IMR-90 (cell line): ENCODE measurements at regions not wholly inside any gene's neighbourhood (a gene's known extent, or its start where the extent isn't known, plus 50 kb on each side); places are given as distances from the start of the nearest gene placed in this dataset.

Source experiments
- CEBPB ChIP-seq: IDR thresholded peaks from 2 replicates; pipeline ENCODE4 v1.6.1; 2012; ENCODE audit warnings: low read depth, low read length, improper control_type of control experiment
- MXI1 ChIP-seq: IDR thresholded peaks from 2 replicates; pipeline ENCODE4 v1.6.1; 2012; ENCODE audit warnings: low read depth, mild to moderate bottlenecking, low read length, moderate library complexity, borderline replicate concordance
- POLR2A ChIP-seq: IDR thresholded peaks from 2 replicates; pipeline ENCODE4 v1.6.1; 2012; ENCODE audit warnings: mild to moderate bottlenecking, low read depth, low read length
- TF ChIP-seq, protein P1 (sequence below): conservative IDR thresholded peaks from 2 replicates; pipeline ENCODE4 v1.5.1; 2012; ENCODE audit warnings: mild to moderate bottlenecking, low read depth, low read length, improper control_type of control experiment

DNA sequence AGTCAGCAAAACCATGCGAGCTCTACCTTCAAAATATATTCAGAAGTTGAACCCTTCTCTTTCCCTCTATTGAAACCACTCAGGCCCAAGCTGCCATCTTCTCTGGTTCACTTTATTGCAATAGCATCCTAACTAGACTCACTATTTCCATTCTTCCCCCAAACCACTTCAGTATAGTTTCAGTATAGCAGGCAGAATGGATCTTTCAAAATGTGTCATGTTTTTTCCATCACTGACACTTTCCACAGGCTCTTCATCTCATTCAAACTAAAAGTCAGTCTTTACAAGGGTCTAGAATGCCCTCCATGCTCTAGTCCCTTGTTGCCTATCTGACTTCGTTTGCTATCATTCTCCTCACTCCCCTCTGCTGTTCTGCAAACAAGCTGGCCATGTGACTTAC lies 274.4 kb downstream of the IDS start:
- TF ChIP-seq POLR2A = no peak
- no peak for TF ChIP-seq CEBPB
- TF ChIP-seq, protein P1, sequence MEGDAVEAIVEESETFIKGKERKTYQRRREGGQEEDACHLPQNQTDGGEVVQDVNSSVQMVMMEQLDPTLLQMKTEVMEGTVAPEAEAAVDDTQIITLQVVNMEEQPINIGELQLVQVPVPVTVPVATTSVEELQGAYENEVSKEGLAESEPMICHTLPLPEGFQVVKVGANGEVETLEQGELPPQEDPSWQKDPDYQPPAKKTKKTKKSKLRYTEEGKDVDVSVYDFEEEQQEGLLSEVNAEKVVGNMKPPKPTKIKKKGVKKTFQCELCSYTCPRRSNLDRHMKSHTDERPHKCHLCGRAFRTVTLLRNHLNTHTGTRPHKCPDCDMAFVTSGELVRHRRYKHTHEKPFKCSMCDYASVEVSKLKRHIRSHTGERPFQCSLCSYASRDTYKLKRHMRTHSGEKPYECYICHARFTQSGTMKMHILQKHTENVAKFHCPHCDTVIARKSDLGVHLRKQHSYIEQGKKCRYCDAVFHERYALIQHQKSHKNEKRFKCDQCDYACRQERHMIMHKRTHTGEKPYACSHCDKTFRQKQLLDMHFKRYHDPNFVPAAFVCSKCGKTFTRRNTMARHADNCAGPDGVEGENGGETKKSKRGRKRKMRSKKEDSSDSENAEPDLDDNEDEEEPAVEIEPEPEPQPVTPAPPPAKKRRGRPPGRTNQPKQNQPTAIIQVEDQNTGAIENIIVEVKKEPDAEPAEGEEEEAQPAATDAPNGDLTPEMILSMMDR = no peak
- TF ChIP-seq MXI1 = no peak
